Right renal cortex interstitium (tissue), 3 donors: ENCODE measurements at regions not wholly inside any gene's neighbourhood (a gene's known extent, or its start where the extent isn't known, plus 50 kb on each side); places are given as distances from the start of the nearest gene placed in this dataset.

ENCODE experiments used
- DNase-seq, 3 donors: peaks; one replicate each; pipeline ENCODE4 v3.0.0-alpha.2; 2013; ENCODE audit warnings: low read depth in 3 of 3, low spot score in 2 of 3

DNA sequence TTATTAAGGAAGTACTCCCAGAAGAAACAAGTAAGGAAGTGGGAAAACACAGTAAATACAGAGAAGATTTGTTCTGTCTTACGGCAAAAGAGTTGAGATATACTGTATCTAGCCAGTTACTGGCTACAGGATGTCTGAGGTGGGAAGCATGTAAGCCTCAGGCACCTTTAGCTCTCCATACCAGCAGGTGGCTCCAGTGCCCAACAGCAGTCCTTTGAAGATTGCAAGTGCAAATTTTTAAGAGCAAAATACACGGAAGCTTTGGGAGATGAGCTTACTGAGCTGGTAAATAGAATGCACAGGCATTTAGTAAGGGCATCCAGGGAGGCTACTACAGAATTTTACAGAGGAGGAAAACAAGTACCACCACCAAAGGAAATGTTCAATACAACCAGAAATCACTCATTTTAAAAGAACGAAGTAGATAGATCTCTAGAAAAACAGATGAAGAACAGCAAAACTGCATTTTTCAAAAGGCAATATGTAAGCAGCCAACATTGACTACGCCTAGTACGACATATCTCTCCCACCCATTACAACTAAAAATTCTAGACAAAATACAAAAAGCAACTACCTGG is 57.9 kb upstream of the VSTM2B start:
- DNase-seq: no peak

DNA sequence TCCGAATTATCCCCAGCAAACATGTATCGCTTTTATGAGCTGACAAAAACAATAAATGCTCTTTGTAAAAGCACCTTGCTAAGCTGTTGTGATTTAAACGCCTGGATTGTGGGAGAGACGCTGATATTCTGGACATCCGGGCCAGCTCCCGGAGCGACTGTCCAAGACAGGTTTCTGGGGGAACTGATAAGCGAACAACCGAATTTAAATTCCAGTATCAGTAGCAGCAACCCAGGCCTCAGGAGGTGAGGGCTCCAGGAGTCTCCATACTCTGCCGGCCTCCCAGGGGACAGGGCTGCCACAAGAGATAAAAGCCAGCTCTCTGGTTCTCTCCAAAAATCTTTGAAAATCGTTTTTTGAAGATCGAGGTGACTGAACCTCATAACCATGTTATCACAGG is 50.3 kb upstream of the VSTM2B start:
- no peak for DNase-seq
